Skeletal muscle tissue (tissue), 3 donors: ENCODE measurements at regions not wholly inside any gene's neighbourhood (a gene's known extent, or its start where the extent isn't known, plus 50 kb on each side); places are given as distances from the start of the nearest gene placed in this dataset.

ENCODE experiments used
- H3K27ac ChIP-seq: one replicate; pipeline ENCODE4 v1.7.0; 2013; ENCODE audit warnings: mild to moderate bottlenecking, low read depth, low read length, inconsistent platforms
- H3K27me3 ChIP-seq, 3 donors: one replicate each; pipeline ENCODE4 v1.7.0; 2013; ENCODE audit warnings: low read length in 3 of 3; ENCODE audit not compliant: control insufficient read depth in 3 of 3, insufficient read depth in 3 of 3
- H3K36me3 ChIP-seq, 3 donors: one replicate each; pipeline ENCODE4 v1.7.0; 2013; ENCODE audit warnings: low read length in 3 of 3; ENCODE audit not compliant: control insufficient read depth in 3 of 3, insufficient read depth in 3 of 3
- H3K4me1 ChIP-seq, 3 donors: one replicate each; pipeline ENCODE4 v1.7.0; 2013; ENCODE audit warnings: low read length in 3 of 3, mild to moderate bottlenecking in 3 of 3; ENCODE audit not compliant: control insufficient read depth in 3 of 3, insufficient read depth in 3 of 3
- H3K4me3 ChIP-seq, 3 donors: one replicate each; pipeline ENCODE4 v1.7.0; 2013; ENCODE audit warnings: low read length in 3 of 3
- H3K9ac ChIP-seq, 3 donors: one replicate each; pipeline ENCODE4 v1.7.0; 2013; ENCODE audit warnings: low read length in 3 of 3, mild to moderate bottlenecking in 3 of 3, moderate library complexity in 2 of 3, low read depth in 1 of 3
- H3K9me3 ChIP-seq, 3 donors: one replicate each; pipeline ENCODE4 v1.7.0; 2013; ENCODE audit warnings: low read length in 3 of 3; ENCODE audit not compliant: control insufficient read depth in 3 of 3
- donor health status: Osteomylitis.

DNA sequence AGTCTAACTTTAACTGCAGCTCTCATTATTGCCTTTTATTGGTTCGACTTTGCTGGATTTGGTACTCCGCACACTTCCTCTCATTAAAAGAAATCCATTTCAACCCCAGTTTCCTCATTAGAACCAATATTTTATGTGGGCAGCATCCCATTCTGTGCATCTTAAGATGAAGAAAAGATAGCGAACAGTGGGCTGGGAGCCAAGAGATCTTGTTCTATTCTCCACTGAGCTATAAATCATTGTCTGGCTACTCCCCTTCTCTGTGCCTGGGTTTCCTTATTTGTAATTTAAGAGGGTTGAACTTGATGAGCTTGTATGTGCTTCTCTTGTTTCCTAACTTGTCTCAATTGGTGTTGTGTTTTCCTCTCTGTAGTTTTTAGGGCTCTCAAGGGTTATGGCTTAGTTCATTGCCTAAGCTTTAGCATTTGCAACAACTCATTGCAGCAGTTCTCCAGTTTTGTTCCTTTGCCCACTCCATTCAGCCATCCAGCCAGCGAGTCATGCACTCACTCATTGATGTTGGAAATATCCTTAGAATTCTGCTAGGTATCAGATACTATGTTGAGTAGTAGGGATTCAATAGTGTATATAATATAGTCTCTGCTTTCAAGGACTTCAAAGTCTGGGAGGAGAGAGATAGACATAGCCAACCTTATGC, 273.3 kb upstream of the TNC start:
- no peak overlapping the region for H3K9ac ChIP-seq
- H3K4me3 ChIP-seq = no peak overlapping the region
- no peaks in the 10 kb centered on the region for H3K27me3 ChIP-seq
- H3K36me3 ChIP-seq = no peaks in the 10 kb centered on the region
- no peak overlapping the region for H3K27ac ChIP-seq
- no peaks in the 10 kb centered on the region for H3K9me3 ChIP-seq
- no peaks in the 10 kb centered on the region for H3K4me1 ChIP-seq

DNA sequence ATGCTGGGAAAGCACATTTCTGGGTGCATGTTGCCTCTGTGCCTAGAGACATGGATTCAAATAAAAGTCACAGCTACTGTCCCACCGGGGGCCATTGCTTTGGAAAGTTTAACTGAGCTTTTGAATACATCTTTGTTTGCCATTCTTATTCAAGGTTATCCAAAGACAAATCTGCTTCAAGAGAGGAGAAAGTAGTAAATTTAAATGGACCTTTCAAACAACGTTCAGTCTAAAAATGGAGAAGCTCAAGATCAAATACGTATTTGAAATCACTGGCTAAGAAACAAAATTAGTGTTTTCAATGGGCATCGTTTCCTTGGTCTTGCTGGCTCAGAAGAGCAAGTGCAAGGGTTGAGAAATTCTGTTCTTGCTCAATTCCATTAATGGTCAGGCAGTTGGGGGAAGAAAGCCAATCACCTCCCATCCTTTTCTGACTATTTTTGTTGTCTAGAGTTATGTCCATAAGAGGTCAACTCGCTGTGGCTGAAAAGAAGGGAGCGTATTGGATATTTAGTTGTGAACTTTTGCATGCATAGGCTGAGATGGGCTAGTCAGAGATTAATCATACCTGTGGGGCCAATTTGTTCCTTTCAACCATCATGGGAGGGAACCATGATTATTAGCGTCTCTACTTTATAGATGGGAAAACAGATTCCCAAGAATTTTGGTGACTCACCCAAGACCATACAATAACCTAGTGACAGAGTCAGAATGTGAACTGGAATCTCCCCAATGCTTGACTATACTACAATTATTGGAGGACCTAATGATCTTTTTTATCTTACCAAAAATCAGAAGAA, 276.2 kb upstream of the TNC start:
- no peaks in the 10 kb centered on the region for H3K36me3 ChIP-seq
- H3K9me3 ChIP-seq = no peaks in the 10 kb centered on the region
- H3K27me3 ChIP-seq = no peaks in the 10 kb centered on the region
- peak overlapping the region; percentile 49 for H3K27ac ChIP-seq
- H3K4me3 ChIP-seq = no peak overlapping the region
- no peak overlapping the region for H3K9ac ChIP-seq
- H3K4me1 ChIP-seq = no peaks in the 10 kb centered on the region

DNA sequence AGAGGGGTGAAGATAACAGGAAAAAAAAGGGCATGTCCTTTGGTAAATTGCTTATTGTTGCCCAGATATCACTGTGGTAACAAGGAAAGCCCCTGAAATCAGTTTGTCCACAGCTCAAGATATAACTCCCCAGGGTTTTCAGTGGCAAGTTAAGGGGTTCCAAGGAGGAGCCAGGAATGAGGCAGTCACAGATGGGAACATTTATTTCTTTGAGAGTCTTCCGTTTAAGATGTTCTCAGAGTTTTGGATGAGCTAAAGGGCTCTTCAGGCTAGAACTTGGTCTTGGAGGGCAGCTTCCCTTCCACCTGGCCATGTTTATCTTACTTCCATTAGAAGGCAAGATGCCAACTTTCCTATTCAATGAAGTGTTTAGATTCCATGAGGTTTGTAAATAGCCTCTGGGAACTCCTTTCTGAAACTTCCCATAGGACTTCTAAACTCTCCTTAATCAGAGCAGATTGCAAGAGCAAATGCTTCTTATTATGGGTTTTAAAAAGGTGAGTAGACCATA, 277.6 kb upstream of the TNC start:
- Histone ChIP-seq H3K4me1 (no peaks in the 10 kb centered on the region), H3K9ac (no peak overlapping the region), H3K27me3 (no peaks in the 10 kb centered on the region), H3K4me3 (no peak overlapping the region), H3K9me3 (no peaks in the 10 kb centered on the region), H3K27ac (peak overlapping the region; percentile 36), H3K36me3 (no peaks in the 10 kb centered on the region)

DNA sequence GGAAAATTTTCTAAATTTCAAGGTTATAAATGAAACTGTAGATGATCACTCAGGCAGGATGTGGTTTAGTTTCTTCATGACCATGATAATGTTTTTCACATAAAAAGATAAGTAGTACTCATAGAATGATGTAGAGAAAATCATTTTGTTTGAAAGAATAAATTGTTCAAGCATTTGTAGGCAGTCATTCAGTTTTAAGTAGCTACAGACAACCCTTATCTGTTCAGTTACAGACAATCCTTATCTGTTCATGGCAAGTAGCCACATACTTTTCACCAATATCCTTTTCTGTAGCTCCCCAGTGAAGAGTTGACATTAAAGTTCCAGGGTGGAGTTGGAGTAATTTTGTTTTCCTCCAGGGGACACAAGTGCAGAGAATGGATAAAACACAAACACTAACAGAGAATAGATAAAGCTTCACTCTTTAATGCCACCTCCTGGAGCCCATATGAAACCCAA, 278.1 kb upstream of the TNC start:
- Histone ChIP-seq H3K4me3 (no peak overlapping the region), H3K27ac (peak overlapping the region; percentile 8), H3K36me3 (no peaks in the 10 kb centered on the region), H3K9ac (no peak overlapping the region), H3K27me3 (no peaks in the 10 kb centered on the region), H3K9me3 (no peaks in the 10 kb centered on the region), H3K4me1 (no peaks in the 10 kb centered on the region)

- no peaks in the 10 kb centered on the region for H3K36me3 ChIP-seq
- H3K27me3 ChIP-seq = no peaks in the 10 kb centered on the region
- no peaks in the 10 kb centered on the region for H3K4me1 ChIP-seq
- no peak overlapping the region for H3K9ac ChIP-seq
- no peak overlapping the region for H3K4me3 ChIP-seq
- no peaks in the 10 kb centered on the region for H3K9me3 ChIP-seq
- no peak overlapping the region for H3K27ac ChIP-seq
Observed at GRCh38 chr9:115397591-115398312, 279.8 kb upstream of the TNC start.

- Histone ChIP-seq H3K27me3 (no peaks in the 10 kb centered on the region), H3K9me3 (no peaks in the 10 kb centered on the region), H3K4me3 (no peak overlapping the region), H3K9ac (no peak overlapping the region), H3K27ac (no peak overlapping the region), H3K36me3 (no peaks in the 10 kb centered on the region), H3K4me1 (no peaks in the 10 kb centered on the region)
Observed at GRCh38 chr9:115398313-115398650, 280.3 kb upstream of the TNC start.

GRCh38 chr9:115398996-115399395, 281.0 kb upstream of the TNC start:
- Histone ChIP-seq H3K27ac (no peak overlapping the region), H3K4me3 (no peak overlapping the region), H3K36me3 (no peaks in the 10 kb centered on the region), H3K9ac (no peak overlapping the region), H3K9me3 (no peaks in the 10 kb centered on the region), H3K27me3 (no peaks in the 10 kb centered on the region), H3K4me1 (no peaks in the 10 kb centered on the region)

DNA sequence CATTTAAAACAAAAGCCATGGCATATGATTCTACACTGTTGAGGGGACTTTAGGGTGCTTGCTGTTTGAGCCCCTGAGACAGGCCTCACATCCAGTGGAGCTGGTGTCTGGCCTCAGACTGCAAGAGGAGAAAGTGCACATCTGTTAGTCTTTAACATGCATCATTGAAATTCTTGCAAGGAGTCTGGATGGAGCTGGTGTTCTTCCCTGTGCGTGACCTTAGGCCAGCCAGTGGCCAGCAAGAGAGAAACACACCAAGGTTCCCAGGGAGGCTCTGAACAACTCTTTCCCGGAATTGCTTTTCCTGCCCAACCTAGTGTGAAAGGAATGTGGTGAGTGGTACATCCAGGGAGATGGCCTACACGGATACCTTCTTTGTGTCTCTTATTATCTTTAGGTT, 282.8 kb upstream of the TNC start:
- H3K27ac ChIP-seq = no peak overlapping the region
- H3K4me1 ChIP-seq = no peaks in the 10 kb centered on the region
- H3K36me3 ChIP-seq = no peaks in the 10 kb centered on the region
- H3K9me3 ChIP-seq = no peaks in the 10 kb centered on the region
- H3K4me3 ChIP-seq = no peak overlapping the region
- H3K9ac ChIP-seq = no peak overlapping the region
- no peaks in the 10 kb centered on the region for H3K27me3 ChIP-seq

GRCh38 chr9:115401756-115402327, 283.9 kb upstream of the TNC start:
- H3K27ac ChIP-seq = no peak overlapping the region
- no peaks in the 10 kb centered on the region for H3K36me3 ChIP-seq
- H3K4me1 ChIP-seq = no peaks in the 10 kb centered on the region
- no peak overlapping the region for H3K9ac ChIP-seq
- no peak overlapping the region for H3K4me3 ChIP-seq
- H3K9me3 ChIP-seq = no peaks in the 10 kb centered on the region
- H3K27me3 ChIP-seq = no peaks in the 10 kb centered on the region

DNA sequence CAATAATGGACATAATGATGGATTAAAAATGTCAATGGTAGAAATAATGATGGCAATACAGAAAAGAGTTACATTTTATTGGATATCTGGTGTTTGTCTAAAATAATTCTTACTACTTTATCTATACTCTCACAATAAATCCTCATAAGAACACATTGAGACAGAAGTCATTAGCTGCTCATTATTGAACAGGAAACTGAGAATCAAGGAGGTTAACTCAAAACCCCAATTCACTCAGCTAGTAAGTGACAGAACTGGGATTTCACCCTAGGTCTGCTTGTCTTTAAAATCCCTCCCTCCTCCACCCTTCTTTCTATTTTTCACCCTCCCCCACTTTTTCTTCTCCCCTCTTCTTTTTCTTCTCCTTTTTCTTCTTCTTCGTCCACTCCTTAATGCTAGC, 285.8 kb upstream of the TNC start:
- H3K36me3 ChIP-seq = no peaks in the 10 kb centered on the region
- H3K9ac ChIP-seq = no peak overlapping the region
- H3K4me3 ChIP-seq = no peak overlapping the region
- no peaks in the 10 kb centered on the region for H3K27me3 ChIP-seq
- H3K27ac ChIP-seq = no peak overlapping the region
- no peaks in the 10 kb centered on the region for H3K9me3 ChIP-seq
- no peaks in the 10 kb centered on the region for H3K4me1 ChIP-seq
